ENCODE measurements at regions not wholly inside any gene's neighbourhood (a gene's known extent, or its start where the extent isn't known, plus 50 kb on each side); places are given as distances from the start of the nearest gene placed in this dataset.

- TF ChIP-seq CTCF (conservative IDR thresholded peaks at IDR 0.05) (no peak), ZFX (IDR thresholded peaks at IDR 0.05) (no peak)
Measured at GRCh38 chr2:139067874-139068273, 287.7 kb upstream of the NXPH2 start.
